SK-N-SH (cell line): ENCODE measurements at regions not wholly inside any gene's neighbourhood (a gene's known extent, or its start where the extent isn't known, plus 50 kb on each side); places are given as distances from the start of the nearest gene placed in this dataset.

Source experiments
- CTCF ChIA-PET: fragments of 300-600, 350-600 bp; formaldehyde crosslinking; extraction: SDS; loops from one replicate; lab custom pipeline; 2021; lab: Yijun Ruan, JAX
- POLR2A ChIA-PET: fragments of 350-600 bp; sonication (Branson Sonifier 250); formaldehyde crosslinking; extraction: SDS; loops from one replicate; lab custom pipeline; 2020; ENCODE audit warnings: antibody characterized with exemption, inconsistent platforms; lab: Yijun Ruan, JAX
- DNase-seq: peaks from one replicate; pipeline ENCODE4 v3.0.0; 2012
- H2AFZ ChIP-seq: fragments of 200-600 bp; sonication (generic); 2 replicates; pipeline ENCODE4 v1.8.1; 2016; ENCODE audit warnings: antibody characterized with exemption, mild to moderate bottlenecking, low read depth
- H3F3A ChIP-seq: fragments of 200-600 bp; sonication (generic); replicated peaks from 2 replicates; pipeline ENCODE3; 2016; ENCODE audit warnings: antibody characterized with exemption, mild to moderate bottlenecking; ENCODE audit not compliant: insufficient read depth
- H3K27ac ChIP-seq, 2 experiments: fragments of 200-500 bp in 1 of 2; fragments of 200-600 bp in 1 of 2; sonication (Bioruptor generic) in 1 of 2; sonication (generic), shearing (Covaris generic) in 1 of 2; 2 replicates each; pipeline versions ENCODE4 v1.5.1 to v1.6.1; 2014 to 2016; ENCODE audit warnings: low read depth in 2 of 2, inconsistent platforms in 1 of 2, low read length in 1 of 2, mild to moderate bottlenecking in 1 of 2, mixed read lengths in 1 of 2
- H3K27me3 ChIP-seq: fragments of 200-600 bp; sonication (generic), shearing (Covaris generic); 2 replicates; pipeline ENCODE4 v1.6.1; 2016; ENCODE audit warnings: mixed run types; ENCODE audit not compliant: insufficient read depth
- H3K36me3 ChIP-seq, 2 experiments: fragments of 200-500 bp in 1 of 2; fragments of 200-600 bp in 1 of 2; sonication (Bioruptor generic) in 1 of 2; sonication (generic) in 1 of 2; replicated peaks in 1 of 2; 2 replicates each; pipeline versions ENCODE3 to v1.5.1; 2014 to 2016; ENCODE audit warnings: low read length in 1 of 2, mild to moderate bottlenecking in 1 of 2; ENCODE audit not compliant: insufficient read depth in 2 of 2, control insufficient read depth in 1 of 2
- H3K4me1 ChIP-seq, 2 experiments: fragments of 200-500 bp in 1 of 2; fragments of 200-600 bp in 1 of 2; sonication (Bioruptor generic) in 1 of 2; sonication (generic), shearing (Covaris generic) in 1 of 2; 2 replicates each; pipeline versions ENCODE4 v1.5.1 to v1.6.1; 2014 to 2016; ENCODE audit warnings: low read depth in 1 of 2, low read length in 1 of 2, mixed run types in 1 of 2; ENCODE audit not compliant: insufficient read depth in 2 of 2, control insufficient read depth in 1 of 2
- H3K4me2 ChIP-seq: fragments of 200-600 bp; sonication (generic), shearing (Covaris generic); 2 replicates; pipeline ENCODE4 v1.6.1; 2017; ENCODE audit warnings: mixed run types
- H3K4me3 ChIP-seq, 2 experiments: fragments of 200-500 bp in 1 of 2; fragments of 200-600 bp in 1 of 2; sonication (Bioruptor generic) in 1 of 2; sonication (generic), shearing (Covaris generic) in 1 of 2; 2 replicates each; pipeline versions ENCODE4 v1.5.1 to v1.8.1; 2014 to 2016; ENCODE audit warnings: low read depth in 2 of 2, inconsistent platforms in 1 of 2, low read length in 1 of 2, mild to moderate bottlenecking in 1 of 2, mixed read lengths in 1 of 2, moderate library complexity in 1 of 2
- H3K79me2 ChIP-seq: fragments of 200-600 bp; sonication (generic); 2 replicates; pipeline ENCODE4 v1.8.1; 2017; ENCODE audit warnings: mild to moderate bottlenecking; ENCODE audit not compliant: insufficient read depth
- H3K9ac ChIP-seq: fragments of 200-600 bp; sonication (generic); 2 replicates; pipeline ENCODE4 v1.6.1; 2017; ENCODE audit warnings: mixed run types
- H3K9me2 ChIP-seq: fragments of 200-600 bp; sonication (generic); 2 replicates; pipeline ENCODE4 v1.6.1; 2017; ENCODE audit warnings: mixed run types
- H3K9me3 ChIP-seq: fragments of 200-600 bp; sonication (generic); 2 replicates; pipeline ENCODE4 v1.6.1; 2017; ENCODE audit warnings: mixed run types, mild to moderate bottlenecking, moderate library complexity
- H4K20me1 ChIP-seq: fragments of 200-600 bp; sonication (generic); 2 replicates; pipeline ENCODE4 v1.6.1; 2017; ENCODE audit warnings: mild to moderate bottlenecking, mixed run types; ENCODE audit not compliant: insufficient read depth
- FOSL2 ChIP-seq: IDR thresholded peaks from 2 replicates; pipeline ENCODE4 v1.4.0; 2012; ENCODE audit warnings: low read depth, mild to moderate bottlenecking, moderate library complexity, borderline replicate concordance
- GATA2 ChIP-seq: sonication (generic); formaldehyde crosslinking; IDR thresholded peaks from 2 replicates; pipeline ENCODE4 v1.5.0; 2020; ENCODE audit warnings: mild to moderate bottlenecking, missing genetic modification reagents
- MEF2A ChIP-seq: IDR thresholded peaks from 2 replicates; pipeline ENCODE4 v1.4.0; 2012; ENCODE audit warnings: low read depth, borderline replicate concordance
- MXI1 ChIP-seq: IDR thresholded peaks from 2 replicates; pipeline ENCODE4 v1.6.1; 2012; ENCODE audit warnings: mild to moderate bottlenecking, low read depth, low read length, improper control_type of control experiment
- NFIC ChIP-seq: IDR thresholded peaks from 2 replicates; pipeline ENCODE4 v1.4.0; 2012; ENCODE audit warnings: borderline replicate concordance
- NRF1 ChIP-seq: IDR thresholded peaks from 2 replicates; pipeline ENCODE4 v1.6.1; 2012; ENCODE audit warnings: low read depth, mild to moderate bottlenecking, low read length
- POLR2AphosphoS5 ChIP-seq: IDR thresholded peaks from 2 replicates; pipeline ENCODE4 v1.6.1; 2012; ENCODE audit warnings: low read depth, low read length
- RAD21 ChIP-seq: IDR thresholded peaks from 2 replicates; pipeline ENCODE4 v1.6.1; 2012; ENCODE audit warnings: mild to moderate bottlenecking, low read length
- RCOR1 ChIP-seq: fragments of 150-350 bp; IDR thresholded peaks from 2 replicates; pipeline ENCODE4 v1.6.1; 2017; ENCODE audit warnings: antibody characterized with exemption, low read length
- RFX5 ChIP-seq: IDR thresholded peaks from 2 replicates; pipeline ENCODE4 v1.6.1; 2012; ENCODE audit warnings: mild to moderate bottlenecking, improper control_type of control experiment, low read length
- TEAD4 ChIP-seq: IDR thresholded peaks from 2 replicates; pipeline ENCODE4 v1.4.0; 2012; ENCODE audit warnings: mild to moderate bottlenecking, borderline replicate concordance; ENCODE audit not compliant: insufficient read depth
- WGBS: methylation state at CpG from one replicate; pipeline ENCODE4 v1.1.6; 2017; ENCODE audit warnings: low lambda C conversion rate; 5-methylcytosine and 5-hydroxymethylcytosine counted together
- TF ChIP-seq, protein P1 (sequence below): IDR thresholded peaks from 2 replicates; pipeline ENCODE4; 2012
- TF ChIP-seq, protein P2 (sequence below): fragments of 150-350 bp; IDR thresholded peaks from 2 replicates; pipeline ENCODE4 v1.6.1; 2017; ENCODE audit warnings: antibody characterized with exemption, low read length, low read depth, borderline replicate concordance
- TF ChIP-seq, protein P3 (sequence below): IDR thresholded peaks from 2 replicates; pipeline ENCODE4 v1.4.0; 2012; ENCODE audit warnings: low read depth, borderline replicate concordance
- TF ChIP-seq, protein P4 (sequence below): IDR thresholded peaks from 2 replicates; pipeline ENCODE4 v1.4.0; 2012; ENCODE audit warnings: low read depth, borderline replicate concordance
- TF ChIP-seq, protein P5 (sequence below): fragments of 200-600 bp; sonication (generic); IDR thresholded peaks from 2 replicates; pipeline ENCODE4 v1.6.1; 2017; ENCODE audit warnings: antibody characterized with exemption, mild to moderate bottlenecking, moderate library complexity

DNA sequence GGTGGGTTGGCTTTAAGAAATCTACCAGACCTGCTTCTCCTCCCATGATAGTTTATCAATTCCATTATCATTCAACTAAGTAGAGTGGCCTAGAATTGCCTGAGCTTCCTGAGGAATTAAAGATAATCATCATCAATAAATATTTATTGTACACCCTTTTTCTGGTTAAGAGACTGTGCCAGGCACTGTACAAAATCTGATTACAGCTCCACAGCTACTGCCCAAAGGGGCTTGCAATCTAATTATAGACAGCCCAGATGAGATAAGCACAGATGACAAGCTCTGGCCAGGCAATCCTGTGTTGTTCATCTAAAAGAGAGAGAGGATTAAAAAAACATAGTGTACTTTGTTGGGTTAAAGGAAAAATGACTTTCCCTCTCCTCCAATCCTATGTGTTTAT lies 586.4 kb downstream of the GATA3 start (continued):
- TF ChIP-seq, protein P1, sequence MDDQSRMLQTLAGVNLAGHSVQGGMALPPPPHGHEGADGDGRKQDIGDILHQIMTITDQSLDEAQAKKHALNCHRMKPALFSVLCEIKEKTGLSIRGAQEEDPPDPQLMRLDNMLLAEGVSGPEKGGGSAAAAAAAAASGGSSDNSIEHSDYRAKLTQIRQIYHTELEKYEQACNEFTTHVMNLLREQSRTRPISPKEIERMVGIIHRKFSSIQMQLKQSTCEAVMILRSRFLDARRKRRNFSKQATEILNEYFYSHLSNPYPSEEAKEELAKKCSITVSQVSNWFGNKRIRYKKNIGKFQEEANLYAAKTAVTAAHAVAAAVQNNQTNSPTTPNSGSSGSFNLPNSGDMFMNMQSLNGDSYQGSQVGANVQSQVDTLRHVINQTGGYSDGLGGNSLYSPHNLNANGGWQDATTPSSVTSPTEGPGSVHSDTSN, result no peak
- TF ChIP-seq, protein P2, sequence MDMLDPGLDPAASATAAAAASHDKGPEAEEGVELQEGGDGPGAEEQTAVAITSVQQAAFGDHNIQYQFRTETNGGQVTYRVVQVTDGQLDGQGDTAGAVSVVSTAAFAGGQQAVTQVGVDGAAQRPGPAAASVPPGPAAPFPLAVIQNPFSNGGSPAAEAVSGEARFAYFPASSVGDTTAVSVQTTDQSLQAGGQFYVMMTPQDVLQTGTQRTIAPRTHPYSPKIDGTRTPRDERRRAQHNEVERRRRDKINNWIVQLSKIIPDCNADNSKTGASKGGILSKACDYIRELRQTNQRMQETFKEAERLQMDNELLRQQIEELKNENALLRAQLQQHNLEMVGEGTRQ, result no peak
- TF ChIP-seq, protein P3, sequence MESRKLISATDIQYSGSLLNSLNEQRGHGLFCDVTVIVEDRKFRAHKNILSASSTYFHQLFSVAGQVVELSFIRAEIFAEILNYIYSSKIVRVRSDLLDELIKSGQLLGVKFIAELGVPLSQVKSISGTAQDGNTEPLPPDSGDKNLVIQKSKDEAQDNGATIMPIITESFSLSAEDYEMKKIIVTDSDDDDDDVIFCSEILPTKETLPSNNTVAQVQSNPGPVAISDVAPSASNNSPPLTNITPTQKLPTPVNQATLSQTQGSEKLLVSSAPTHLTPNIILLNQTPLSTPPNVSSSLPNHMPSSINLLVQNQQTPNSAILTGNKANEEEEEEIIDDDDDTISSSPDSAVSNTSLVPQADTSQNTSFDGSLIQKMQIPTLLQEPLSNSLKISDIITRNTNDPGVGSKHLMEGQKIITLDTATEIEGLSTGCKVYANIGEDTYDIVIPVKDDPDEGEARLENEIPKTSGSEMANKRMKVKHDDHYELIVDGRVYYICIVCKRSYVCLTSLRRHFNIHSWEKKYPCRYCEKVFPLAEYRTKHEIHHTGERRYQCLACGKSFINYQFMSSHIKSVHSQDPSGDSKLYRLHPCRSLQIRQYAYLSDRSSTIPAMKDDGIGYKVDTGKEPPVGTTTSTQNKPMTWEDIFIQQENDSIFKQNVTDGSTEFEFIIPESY, result no peak

DNA sequence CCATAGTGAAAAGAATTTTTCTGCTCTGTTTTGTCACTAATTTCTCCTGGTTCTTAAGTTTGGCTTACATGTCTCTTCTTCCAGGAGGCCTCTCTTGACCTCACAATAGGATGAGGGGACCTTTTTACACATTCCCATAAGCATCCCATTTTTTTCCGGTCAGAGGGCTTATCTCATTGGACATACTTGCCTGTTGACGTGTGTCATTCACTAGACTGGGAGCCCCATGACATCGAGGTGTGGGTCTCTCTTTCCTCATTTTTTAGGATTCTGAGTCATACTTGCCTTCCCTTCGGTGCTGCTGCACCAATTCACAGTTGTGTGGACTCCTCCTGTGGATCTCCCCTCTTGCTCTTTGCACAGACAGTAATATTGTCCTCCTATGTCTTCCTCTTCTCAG lies 601.8 kb downstream of the GATA3 start:
- TF ChIP-seq RCOR1 (no peak), GATA2 (no peak), MEF2A (no peak), RFX5 (no peak), TEAD4 (no peak), RAD21 (no peak), NFIC (no peak), POLR2AphosphoS5 (no peak), NRF1 (no peak), FOSL2 (no peak), MXI1 (no peak)
- TF ChIP-seq, protein P4, sequence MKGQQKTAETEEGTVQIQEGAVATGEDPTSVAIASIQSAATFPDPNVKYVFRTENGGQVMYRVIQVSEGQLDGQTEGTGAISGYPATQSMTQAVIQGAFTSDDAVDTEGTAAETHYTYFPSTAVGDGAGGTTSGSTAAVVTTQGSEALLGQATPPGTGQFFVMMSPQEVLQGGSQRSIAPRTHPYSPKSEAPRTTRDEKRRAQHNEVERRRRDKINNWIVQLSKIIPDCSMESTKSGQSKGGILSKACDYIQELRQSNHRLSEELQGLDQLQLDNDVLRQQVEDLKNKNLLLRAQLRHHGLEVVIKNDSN, result no peak
- TF ChIP-seq, protein P2, result no peak
- TF ChIP-seq, protein P5, sequence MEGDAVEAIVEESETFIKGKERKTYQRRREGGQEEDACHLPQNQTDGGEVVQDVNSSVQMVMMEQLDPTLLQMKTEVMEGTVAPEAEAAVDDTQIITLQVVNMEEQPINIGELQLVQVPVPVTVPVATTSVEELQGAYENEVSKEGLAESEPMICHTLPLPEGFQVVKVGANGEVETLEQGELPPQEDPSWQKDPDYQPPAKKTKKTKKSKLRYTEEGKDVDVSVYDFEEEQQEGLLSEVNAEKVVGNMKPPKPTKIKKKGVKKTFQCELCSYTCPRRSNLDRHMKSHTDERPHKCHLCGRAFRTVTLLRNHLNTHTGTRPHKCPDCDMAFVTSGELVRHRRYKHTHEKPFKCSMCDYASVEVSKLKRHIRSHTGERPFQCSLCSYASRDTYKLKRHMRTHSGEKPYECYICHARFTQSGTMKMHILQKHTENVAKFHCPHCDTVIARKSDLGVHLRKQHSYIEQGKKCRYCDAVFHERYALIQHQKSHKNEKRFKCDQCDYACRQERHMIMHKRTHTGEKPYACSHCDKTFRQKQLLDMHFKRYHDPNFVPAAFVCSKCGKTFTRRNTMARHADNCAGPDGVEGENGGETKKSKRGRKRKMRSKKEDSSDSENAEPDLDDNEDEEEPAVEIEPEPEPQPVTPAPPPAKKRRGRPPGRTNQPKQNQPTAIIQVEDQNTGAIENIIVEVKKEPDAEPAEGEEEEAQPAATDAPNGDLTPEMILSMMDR, result no peak
- no peak for DNase-seq
- no peak overlapping the region for H3K4me3 ChIP-seq
- ChIA-PET POLR2A (no interaction called here), CTCF (no interaction called here)
- no peaks in the 10 kb centered on the region; a peak in 1 of 4 replicates for H3K4me1 ChIP-seq
- no peak overlapping the region for H3K9ac ChIP-seq
- H3K36me3 ChIP-seq, result no peaks in the 10 kb centered on the region
- H3K27ac ChIP-seq, result no peak overlapping the region
- no peak overlapping the region for H2AFZ ChIP-seq
- H3K9me2 ChIP-seq, result no peaks in the 10 kb centered on the region
- no peaks in the 10 kb centered on the region for H3F3A ChIP-seq
- 38% methylated on average over 4 of the region's 4 CpGs for WGBS
- H3K79me2 ChIP-seq, result no peaks in the 10 kb centered on the region
- no peaks in the 10 kb centered on the region for H4K20me1 ChIP-seq
- no peak overlapping the region for H3K4me2 ChIP-seq
- no peaks in the 10 kb centered on the region for H3K9me3 ChIP-seq
- no peaks in the 10 kb centered on the region for H3K27me3 ChIP-seq
